HG03039 (cell line): ENCODE measurements at regions not wholly inside any gene's neighbourhood (a gene's known extent, or its start where the extent isn't known, plus 50 kb on each side); places are given as distances from the start of the nearest gene placed in this dataset.
"Not testable (repeated sequence)": the region's sequence is repeated elsewhere in the genome, so short reads cannot be mapped to it uniquely, and the experiment has no call there.

Experiments used
- ATAC-seq: cut with Tn5 transposase; IDR thresholded peaks from one replicate; pipeline ENCODE4 v1.9.1; 2021; ENCODE audit warnings: mild to moderate bottlenecking, moderate library complexity; ENCODE audit not compliant: unreplicated experiment

DNA sequence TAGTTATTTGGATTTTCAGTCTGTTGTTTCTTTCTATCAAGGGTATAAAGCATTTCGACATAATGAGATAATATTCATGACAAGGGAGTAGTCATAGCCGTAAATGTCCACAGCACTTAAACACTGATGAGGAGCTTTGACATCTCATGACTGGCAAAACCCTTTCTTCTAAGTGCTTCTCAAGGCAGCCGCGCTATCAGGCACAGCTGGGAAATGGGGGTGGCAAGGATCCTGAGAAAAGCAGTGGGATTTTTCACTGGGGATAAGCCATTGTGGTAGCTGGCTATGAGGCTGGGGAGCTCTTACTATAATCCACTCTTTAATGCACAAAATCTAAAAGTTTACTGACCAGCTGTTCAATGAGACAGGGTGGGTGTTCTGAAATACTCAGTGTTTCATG, 493.2 kb upstream of the KLF6 start:
- ATAC-seq = no peak

DNA sequence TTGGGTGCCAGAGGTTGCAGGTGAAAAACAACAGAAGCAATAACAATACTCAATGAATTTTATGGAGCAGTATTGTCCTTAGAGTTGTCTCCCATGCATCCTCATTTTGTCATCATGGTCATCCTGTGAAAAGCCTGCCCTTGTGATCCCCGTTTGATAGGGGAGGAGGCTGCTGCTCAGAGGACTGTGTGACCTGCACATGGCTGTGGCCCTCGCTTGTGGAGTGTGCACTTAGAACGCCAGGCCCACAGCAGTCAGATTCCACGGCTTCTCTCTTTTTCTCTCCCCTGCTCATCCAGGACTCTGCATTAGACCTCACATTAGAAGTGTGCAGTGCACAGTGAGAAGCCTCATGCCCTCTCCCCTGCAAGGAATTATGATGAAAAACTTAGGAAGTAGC, 491.1 kb upstream of the KLF6 start:
- no peak for ATAC-seq

DNA sequence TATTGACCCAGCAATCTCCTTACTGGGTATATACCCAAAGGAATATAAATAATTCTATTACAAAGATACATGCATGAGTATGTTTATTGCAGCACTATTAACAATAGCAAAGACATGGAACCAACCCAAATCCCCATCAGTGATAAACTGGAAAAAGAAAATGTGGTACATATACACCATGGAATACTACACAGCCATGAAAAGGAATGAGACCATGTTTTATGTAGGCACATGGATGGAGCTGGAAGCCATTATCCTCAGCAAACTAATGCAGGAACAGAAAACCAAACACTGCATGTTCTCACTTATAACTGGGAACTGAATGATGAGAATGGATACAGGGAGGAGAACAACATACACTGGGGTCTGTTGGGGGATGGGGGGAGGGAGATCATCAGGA, 489.7 kb upstream of the KLF6 start:
- ATAC-seq = not testable (repeated sequence)

- ATAC-seq = no peak
These were observed 486.2 kb upstream of the KLF6 start for GRCh38 chr10:4271193-4271592.

- ATAC-seq = no peak
These were observed 485.1 kb upstream of the KLF6 start for GRCh38 chr10:4270116-4270515.

DNA sequence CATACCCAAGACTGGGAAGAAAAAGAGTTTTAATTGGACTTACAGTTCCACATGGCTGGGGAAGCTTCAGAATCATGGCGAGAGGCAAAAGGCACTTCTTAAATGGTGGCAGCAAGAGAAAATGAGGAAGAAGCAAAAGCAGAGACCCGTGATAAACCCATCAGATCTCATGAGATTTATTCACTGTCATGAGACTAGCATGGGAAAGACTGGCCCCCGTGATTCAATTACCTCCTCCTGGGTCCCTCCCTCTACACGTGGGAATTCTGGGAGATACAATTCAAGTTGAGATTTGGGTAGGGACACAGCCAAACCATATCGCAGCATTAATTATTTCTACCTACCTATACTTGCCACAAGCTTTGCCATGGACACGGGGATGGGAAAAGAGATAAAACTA, 483.5 kb upstream of the KLF6 start:
- ATAC-seq = not testable (repeated sequence)

DNA sequence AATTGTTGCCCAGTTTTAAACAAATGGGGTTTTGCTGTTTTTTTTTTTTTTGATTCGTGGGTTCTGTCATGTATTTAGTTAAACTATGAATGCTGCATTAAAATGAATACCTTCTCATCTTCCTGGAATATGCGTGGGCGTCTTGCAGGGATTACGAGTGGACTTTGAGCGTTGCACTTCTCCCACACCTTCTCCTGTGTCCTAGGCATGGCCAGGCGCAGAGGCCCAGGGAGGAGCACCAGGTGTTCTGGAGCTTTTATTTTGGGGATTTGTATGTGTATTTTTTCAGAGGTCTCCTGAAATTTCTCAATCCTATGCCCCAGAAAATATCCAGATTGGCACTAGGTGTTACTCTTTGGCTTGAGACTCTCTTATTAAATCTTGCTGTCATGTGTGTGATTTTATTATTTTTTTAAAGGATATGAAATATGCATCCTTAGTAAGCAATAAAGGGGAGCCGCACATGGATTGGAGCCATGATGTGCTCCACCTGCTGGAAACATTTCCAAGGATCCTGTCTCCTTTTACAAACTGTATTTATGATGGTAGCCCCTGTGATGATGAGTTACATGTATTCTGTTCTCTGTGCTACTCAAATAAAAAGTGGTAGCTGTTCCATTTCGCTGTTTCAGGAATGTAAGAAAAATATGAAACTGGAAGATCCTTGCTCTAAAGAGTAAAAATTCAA, 482.2 kb upstream of the KLF6 start:
- ATAC-seq = no peak

DNA sequence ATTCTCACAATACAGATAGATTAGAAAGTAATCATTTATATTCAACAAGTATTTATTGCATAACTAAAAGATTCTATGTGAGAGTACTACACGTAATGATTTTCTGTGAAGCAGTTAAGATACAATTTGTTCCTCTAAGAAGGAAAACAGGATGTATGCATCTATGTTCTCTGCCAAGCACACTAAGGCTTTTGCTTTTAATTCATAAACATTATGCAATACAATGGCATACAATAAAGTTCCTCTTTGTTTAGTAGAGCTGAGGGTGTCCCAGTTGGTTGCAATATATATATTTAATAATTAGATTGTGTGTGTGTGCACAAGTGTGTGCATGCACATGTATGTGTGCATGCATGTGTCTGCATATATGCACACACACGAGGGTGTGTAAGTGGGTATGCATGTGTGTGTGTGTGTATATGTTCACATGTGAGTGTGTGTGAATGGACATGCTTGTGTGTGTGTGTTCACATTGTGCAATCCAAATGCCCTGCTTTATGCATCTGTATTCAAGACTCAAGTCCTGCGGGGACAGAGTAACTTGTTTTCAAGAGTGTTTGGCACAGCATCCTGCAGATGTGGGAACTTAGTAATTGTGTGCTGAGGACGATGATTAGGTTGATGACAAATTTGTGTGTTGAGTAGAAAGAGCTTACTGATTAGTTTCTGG, 481.5 kb upstream of the KLF6 start:
- no peak for ATAC-seq

- ATAC-seq = no peak
These were observed 481.0 kb upstream of the KLF6 start for GRCh38 chr10:4265964-4266363.

- ATAC-seq = no peak
These were observed 479.3 kb upstream of the KLF6 start for GRCh38 chr10:4264209-4264865.

- no peak for ATAC-seq
These were observed 478.6 kb upstream of the KLF6 start for GRCh38 chr10:4263601-4263921.

GRCh38 chr10:4262870-4263600, 478.0 kb upstream of the KLF6 start:
- ATAC-seq = no peak

GRCh38 chr10:4262449-4262848, 477.4 kb upstream of the KLF6 start:
- ATAC-seq = no peak

DNA sequence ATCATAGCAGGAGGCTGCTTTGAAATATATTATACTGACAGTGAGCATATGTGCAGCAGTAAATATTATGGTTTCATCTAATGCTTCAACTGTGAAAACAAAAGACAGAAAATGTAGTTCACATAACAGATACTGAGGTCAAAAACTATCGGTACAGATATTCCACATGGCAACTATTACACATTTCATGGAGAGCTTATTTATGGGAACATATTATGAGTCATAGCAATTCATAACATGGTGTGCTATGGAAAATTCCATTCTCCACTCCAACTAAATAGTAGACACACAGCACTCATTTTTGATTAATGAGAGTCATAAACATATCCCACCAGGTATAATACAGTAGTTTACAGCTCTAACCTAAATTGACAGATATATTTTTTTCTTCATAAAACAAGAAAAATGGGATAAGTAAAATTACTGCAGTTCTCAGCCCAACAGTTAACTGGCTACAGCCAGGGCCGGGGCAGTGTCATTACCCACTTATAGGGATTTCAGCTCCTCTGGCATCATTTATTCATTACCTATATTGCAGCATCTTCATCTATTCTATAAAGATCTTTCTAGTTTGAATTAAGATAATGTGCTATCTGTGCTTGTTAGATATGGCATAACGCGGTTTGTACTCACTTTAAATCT, 475.6 kb upstream of the KLF6 start:
- ATAC-seq = no peak

GRCh38 chr10:4257939-4258465, 473.0 kb upstream of the KLF6 start:
- no peak for ATAC-seq

DNA sequence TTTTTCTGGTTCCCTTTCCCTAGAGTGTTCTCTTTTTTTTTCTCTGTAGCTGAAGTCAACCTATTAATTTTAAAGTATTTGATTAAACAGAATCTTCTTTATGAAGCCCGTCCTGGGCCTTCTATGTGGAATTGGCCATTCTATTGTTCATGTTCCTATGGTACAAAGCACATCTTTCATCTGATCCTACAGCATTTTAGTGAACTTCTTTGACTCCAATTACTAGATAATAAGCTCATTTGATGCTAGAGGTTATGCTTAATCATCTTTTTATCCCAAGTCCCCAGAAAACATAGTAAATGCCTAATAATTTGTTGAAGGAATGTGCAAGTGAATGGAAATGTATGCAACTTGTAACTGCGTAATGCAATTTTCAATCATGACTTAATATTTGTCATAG, 472.0 kb upstream of the KLF6 start:
- no peak for ATAC-seq

- ATAC-seq = no peak
These were observed 470.7 kb upstream of the KLF6 start for GRCh38 chr10:4255751-4256150.

DNA sequence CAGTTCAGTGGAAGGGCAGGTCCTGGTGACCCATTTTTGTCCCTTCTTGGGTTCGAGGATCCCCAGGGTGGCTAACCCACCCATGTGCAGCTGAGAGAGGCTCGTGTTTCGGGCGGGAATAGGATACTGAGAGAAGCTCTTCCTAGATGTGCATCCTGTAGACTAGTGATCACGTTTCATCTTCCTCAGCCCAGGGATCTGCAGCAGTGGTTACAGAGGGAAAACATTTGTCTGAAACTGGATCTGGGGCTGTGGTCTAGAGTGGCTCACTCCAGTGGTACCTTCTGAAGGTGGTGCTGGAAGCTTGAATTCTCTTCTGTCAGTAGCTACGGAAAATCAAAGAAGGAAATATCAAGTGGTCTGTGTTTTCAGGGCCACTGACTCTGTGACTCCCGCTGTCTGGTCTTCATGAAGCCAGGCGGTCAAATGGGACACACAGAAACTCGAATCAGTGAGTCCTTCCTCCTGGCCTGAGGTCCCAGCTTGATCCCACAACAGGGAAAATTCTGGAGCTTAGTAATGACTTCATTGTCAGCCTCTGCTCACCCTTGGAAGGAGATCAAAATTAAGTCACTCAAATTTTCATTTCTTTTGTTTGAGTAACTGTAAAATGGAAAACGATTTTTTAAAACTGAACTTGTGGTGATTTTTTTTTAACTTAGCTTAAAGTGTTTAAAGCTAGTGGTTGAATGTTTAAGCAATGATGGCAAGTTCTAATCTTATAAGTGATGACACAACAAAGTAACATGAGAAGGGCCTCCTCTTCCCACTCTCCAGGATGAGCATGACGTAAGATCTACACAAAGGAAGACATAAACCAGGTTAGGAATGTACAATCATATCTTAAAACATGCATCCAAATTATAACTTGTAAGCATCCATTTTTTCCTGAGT, 469.3 kb upstream of the KLF6 start:
- no peak for ATAC-seq

DNA sequence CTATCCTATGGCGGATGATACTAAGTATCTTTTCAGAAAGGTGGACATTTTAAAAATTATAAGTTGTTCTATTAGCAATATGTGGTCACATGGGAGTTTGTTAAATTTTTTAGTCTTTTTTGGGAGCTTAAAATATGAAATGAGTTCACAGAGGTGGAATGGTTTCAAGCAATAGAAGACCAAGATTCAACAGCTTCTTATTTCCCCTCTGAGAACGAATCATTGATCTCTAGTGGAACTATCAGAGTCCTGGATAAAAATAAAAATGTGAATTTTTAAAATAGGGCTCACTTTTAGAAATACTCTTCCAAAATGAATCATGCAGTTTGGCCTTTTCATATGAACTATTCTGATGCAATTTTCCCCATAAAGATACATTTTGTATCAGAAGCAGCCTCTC, 467.7 kb upstream of the KLF6 start:
- no peak for ATAC-seq

DNA sequence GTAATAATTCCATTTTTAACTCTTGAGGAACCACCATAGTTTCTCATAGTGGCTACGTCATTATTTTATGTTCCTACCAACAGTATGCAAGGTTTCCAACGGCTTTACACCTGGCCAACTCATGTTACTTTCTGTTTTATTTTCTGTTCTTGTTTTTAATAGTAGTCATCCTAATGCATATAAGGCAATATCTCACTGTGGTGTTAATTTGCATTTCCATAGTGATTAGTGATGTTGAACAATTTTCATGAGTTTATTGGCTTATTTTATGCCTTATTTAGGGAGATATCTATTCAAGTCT, 465.5 kb upstream of the KLF6 start:
- no peak for ATAC-seq
